GM23248 (cell line): ENCODE measurements at regions not wholly inside any gene's neighbourhood (a gene's known extent, or its start where the extent isn't known, plus 50 kb on each side); places are given as distances from the start of the nearest gene placed in this dataset.

Experiments
- EZH2 ChIP-seq: fragments of 200-600 bp; sonication (generic); IDR thresholded peaks from 2 replicates; pipeline ENCODE4 v1.6.1; 2018; ENCODE audit warnings: antibody characterized with exemption, mild to moderate bottlenecking; ENCODE audit not compliant: insufficient read depth, poor library complexity, severe bottlenecking
- EZH2phosphoT487 ChIP-seq: fragments of 200-600 bp; sonication (generic); IDR thresholded peaks from 2 replicates; pipeline ENCODE4 v1.6.1; 2018; ENCODE audit warnings: antibody characterized with exemption, moderate library complexity, mild to moderate bottlenecking, low read depth; ENCODE audit not compliant: insufficient read depth

GRCh38 chr16:64579712-64580111, 542.2 kb downstream of the CDH11 start:
- TF ChIP-seq EZH2 (no peak), EZH2phosphoT487 (no peak)
